HG03196 (cell line): ENCODE measurements at regions not wholly inside any gene's neighbourhood (a gene's known extent, or its start where the extent isn't known, plus 50 kb on each side); places are given as distances from the start of the nearest gene placed in this dataset.

Experiments
- ATAC-seq: cut with Tn5 transposase; IDR thresholded peaks from one replicate; pipeline ENCODE4 v1.9.1; 2021; ENCODE audit not compliant: unreplicated experiment

DNA sequence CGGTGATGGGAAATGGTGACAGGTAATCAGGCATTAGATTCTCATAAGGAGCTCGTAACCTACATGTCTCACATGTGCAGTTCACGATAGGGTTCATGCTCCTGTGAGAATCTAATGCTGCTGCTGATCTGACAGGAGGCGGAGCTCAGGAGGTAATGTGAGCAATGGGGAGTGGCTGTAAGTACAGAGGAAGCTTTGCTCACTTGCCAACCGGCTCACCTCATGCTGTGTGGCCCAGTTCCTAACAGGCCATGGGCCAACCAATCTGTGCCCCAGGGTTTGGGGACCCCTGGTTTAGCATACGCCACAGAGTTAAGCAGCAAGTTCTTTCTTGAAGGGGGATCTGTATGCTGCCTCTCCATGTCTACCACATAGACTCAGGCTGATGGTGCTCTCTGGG is 133.1 kb downstream of the IQUB start:
- ATAC-seq: no peak

DNA sequence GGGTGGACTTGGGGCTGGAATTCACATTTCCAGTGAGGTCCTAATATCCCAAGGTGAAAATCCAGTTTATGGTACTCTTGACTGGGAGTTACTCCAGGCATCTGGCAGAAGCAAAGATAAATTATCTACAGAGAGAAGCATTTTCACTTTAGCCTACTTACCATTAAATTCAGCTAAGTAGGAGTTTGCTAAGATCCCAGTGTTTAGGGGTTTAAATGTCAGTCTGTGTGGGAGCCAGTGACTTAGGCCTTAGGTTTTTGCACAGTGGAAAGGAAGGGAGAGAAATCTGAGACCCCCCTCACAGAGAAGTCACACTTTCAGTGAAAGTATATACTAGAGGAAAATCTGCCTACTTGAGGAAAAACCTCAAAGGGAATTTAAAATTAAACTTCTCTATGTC is 134.2 kb downstream of the IQUB start:
- ATAC-seq: no peak

GRCh38 chr7:123398921-123399320 is 135.5 kb downstream of the IQUB start:
- no peak for ATAC-seq

DNA sequence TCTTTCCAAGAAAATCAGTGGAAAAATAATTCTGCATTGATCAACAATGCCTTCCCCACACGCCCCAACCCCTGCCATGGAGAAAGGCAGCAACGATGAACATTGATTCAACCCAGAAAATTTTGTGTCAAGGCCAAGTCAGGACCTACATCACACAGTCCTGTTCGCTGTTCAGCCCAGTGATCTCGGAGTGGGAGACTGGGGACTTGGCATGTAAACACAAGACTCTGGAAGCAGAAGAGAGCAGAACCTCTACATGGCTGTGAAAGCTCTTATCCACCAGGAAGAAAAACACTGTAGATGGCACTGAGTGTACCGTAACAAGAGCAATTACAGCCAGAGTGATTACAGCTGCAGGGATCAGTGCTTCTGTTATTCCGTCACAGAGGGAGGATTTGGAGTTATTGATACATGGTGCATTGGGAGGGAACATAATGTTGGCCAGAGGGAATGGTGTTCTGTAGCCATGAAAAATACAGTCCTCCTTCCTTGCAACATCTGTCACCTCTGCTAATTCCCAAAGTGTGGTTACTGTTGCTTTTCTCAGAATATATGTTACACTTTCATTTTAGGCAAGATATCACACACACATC is 136.6 kb downstream of the IQUB start:
- ATAC-seq: no peak

- no peak for ATAC-seq
Measured at GRCh38 chr7:123393623-123394022, 140.8 kb downstream of the IQUB start.

GRCh38 chr7:123372368-123372767 is 162.0 kb downstream of the IQUB start:
- ATAC-seq: no peak

DNA sequence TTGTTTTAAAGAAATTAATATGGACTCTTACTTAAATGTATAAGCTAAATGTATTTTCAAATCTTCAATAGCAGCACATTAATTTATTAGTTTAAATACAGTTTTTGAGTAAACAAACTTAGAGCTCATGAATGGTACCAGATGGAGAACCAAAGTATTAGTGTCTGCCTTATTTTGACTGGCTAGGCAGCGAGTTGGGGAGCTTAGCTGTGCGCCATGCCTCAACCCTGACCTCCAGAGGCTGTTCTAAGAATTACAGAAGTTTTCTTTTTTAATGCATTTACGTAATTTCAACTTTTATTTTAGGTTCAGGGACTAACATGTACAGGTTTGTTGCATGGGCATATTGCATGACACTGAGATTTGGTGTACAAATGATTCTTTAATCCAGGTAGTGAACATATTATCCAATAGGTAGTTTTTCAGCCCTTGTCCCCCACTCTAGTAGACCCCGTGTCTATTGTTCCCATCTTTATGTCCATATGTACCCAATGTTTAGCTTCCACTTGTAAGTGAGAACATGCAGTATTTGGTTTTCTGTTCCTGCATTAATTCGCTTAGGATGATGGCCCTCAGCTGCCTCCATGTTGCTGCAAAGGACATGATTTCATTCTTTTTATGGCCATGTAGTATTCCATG is 166.8 kb downstream of the IQUB start:
- ATAC-seq: peak; percentile 80

DNA sequence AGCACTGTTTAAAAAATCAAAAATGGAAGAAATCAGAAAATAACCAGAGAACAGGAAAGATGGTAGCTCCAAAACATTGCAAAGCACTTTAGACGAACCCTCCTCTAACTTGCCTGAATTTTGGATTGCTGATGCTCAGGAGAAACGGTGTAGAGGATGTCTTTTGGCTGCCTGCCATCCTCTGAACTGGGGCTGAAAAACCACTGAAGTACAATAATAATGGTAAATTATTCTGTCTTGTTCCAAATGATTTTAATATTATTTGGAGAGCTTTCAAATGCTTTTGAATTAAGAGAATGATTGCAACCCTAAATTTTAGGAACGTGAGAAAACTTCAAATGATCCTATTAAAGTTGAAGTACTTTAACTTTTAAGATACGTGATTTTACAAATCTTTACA is 167.3 kb upstream of the SLC13A1 start:
- no peak for ATAC-seq

- no peak for ATAC-seq
Measured at GRCh38 chr7:123366626-123367025, 166.9 kb upstream of the SLC13A1 start.

- no peak for ATAC-seq
Measured at GRCh38 chr7:123360631-123361030, 160.9 kb upstream of the SLC13A1 start.

DNA sequence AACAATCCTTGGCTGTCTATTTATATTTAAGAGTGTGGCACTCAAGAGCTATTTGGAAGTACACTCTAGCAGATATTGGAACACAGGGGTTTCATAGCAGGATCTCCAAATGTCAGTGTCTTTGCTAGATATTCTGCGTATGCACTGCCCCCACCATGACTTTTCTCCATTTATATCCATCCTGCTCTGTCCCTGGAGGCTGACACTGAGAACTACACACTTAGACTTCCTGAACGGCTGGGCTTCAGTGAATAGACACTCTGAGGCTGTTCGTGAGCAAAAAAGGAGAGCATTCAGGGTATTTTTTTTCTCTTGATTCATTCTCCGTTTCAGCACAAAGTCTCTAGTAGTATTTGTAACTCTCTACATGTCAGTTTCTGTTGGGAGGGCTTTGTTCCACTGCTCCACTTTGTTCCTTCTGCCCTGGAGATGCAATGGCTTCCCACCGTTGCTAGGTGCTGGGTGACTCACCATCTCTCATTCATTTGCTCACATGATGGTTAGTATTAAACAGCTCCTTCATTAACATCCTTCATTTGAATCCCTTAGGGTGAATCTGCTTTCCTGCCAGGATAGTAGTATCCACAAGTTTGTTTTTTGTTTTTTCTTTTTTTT is 155.9 kb upstream of the SLC13A1 start:
- no peak for ATAC-seq

GRCh38 chr7:123352973-123353372 is 153.2 kb upstream of the SLC13A1 start:
- ATAC-seq: no peak

DNA sequence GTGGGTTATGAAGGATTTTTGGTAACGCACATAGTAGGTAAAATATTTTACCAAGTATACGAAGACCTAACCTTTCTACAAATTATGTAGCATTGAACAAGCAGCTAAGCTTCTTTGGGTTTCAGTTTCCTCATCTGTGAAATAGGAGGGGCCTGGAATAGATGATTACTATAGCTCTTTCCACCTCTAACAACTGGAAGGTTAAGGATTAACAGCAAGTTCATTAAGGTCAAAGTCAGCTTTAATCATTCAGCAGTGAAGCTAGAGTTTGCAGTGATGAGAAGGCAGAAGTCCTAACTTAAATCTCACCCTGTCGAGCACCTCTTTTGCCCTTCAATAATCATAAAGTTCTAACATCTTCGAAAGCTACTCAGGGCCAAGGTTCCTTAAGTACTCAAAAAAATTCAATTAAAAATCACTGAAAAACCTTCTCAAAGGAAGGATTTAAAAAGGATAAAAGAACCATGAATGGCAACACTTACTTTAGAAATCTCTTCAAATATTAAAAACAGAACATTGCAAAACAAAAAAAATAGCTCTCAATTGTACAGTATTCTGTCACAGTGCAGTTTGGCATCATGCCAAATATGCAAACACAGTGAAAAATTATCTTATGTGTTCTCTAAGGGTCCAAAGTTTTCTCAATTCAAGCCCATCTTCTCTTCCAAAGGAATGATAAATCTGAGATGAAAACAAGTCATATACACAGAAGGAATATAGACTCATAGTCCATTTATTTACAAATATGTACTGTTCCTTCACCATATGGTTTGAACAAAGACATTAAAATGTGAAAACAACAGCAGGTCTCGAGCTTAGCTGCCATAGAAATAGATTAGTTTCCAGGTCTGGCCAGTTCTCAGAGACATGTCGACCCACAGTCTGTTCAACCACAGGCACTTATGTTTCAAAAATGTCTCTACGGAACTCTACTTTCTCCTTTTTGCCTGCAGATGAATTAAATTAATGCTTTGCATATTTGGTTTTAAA is 152.0 kb upstream of the SLC13A1 start:
- ATAC-seq: peak; percentile 57

GRCh38 chr7:123351027-123351426 is 151.3 kb upstream of the SLC13A1 start:
- no peak for ATAC-seq

DNA sequence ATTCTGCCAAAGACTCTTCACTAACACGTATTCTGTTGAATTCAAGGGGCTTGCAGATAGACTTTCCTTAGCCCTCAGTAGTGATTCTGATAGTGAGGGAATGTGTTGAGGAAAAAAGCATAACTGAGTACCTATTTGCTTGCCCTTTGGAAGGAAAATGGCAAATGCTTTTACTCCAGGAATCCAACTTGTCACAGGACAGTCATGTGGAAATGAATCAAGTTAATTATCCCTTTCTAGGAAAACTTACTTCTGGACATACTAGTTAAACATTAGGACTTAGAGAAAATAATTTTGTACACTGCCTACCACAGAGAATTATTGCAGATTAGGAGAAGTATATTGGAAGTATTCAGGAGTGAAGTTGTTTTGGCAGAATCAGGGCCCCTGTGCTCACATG is 148.9 kb upstream of the SLC13A1 start:
- ATAC-seq: no peak

DNA sequence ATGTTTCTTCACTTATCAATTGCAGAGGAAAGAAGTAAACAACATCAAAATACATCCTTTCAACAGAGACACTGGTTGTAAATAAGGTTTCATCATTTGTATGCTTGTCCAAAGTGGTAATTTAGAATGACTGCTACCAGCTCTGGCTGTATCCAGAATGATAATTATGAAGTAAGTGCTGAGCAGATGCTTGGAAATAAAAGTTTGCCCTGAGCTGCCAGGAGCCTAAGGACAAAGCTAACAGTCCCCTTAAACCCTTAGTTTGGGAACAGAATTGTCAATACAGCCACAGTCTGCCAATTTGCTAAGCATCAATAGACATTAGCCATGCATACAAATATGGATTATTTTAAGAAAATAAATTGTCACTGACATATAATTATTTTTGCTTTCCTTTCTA is 147.0 kb upstream of the SLC13A1 start:
- ATAC-seq: no peak

DNA sequence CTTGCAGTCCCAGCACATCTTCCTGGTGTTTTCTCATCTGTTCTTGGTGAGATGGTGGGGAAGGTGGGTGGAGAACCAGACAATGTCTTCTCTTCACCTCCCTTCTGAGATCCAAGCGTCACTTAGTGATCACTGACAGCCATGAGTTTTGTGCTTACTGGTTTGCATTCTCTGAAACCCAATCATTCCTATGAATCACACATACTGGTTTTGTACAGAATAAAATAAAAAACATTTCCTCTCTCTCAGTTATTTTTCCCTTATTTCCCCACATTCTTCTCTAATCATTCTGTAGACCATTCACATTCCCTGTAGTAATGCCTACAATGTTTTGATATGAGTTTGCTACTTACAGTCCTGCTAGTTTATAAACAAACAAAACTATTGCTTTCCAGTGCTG is 143.8 kb upstream of the SLC13A1 start:
- ATAC-seq: no peak

- no peak for ATAC-seq
Measured at GRCh38 chr7:123341102-123341501, 141.3 kb upstream of the SLC13A1 start.

- no peak for ATAC-seq
Measured at GRCh38 chr7:123338688-123339087, 138.9 kb upstream of the SLC13A1 start.

GRCh38 chr7:123329988-123330643 is 130.3 kb upstream of the SLC13A1 start:
- no peak for ATAC-seq

DNA sequence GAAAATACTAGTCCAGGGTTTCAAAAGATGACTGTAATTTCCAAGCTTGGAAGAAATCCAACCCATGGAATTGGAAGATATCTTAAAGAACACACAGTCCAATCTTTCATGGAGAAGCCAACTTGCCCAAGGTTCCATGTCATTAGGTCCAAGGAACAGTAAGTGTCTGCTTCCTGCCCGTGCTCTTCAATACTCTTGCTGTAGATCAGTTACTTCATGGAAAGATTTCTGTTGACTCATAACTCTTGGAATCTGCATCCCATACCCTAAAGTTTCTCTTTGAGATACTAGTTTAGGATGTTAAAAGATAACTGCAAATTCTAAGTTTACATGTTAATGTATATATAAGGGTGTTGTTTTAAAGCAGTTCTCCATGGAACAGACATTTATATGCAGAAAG is 127.9 kb upstream of the SLC13A1 start:
- no peak for ATAC-seq
